Hepatocyte (in vitro differentiated cells): ENCODE measurements at regions not wholly inside any gene's neighbourhood (a gene's known extent, or its start where the extent isn't known, plus 50 kb on each side); places are given as distances from the start of the nearest gene placed in this dataset.

Source experiments
- DNase-seq: peaks from one replicate; pipeline ENCODE4 v3.0.0-alpha.2; 2016; ENCODE audit warnings: low spot score
- H2AFZ ChIP-seq: fragments of 200-600 bp; sonication (generic); 2 replicates; pipeline ENCODE4 v1.6.0; 2016; ENCODE audit warnings: antibody characterized with exemption, mild to moderate bottlenecking
- H3K27ac ChIP-seq: fragments of 200-600 bp; sonication (generic); 2 replicates; pipeline ENCODE4 v1.5.1; 2016; ENCODE audit warnings: mild to moderate bottlenecking
- H3K27me3 ChIP-seq: fragments of 200-600 bp; sonication (generic); 2 replicates; pipeline ENCODE4 v1.6.1; 2016
- H3K36me3 ChIP-seq: fragments of 200-600 bp; sonication (generic); replicated peaks from 2 replicates; pipeline ENCODE4 v1.5.1; 2016; ENCODE audit warnings: low read depth; ENCODE audit not compliant: insufficient read depth
- H3K4me1 ChIP-seq: fragments of 200-600 bp; sonication (generic); 2 replicates; pipeline ENCODE4 v1.5.1; 2016; ENCODE audit warnings: mild to moderate bottlenecking, moderate library complexity; ENCODE audit not compliant: insufficient read depth
- H3K4me2 ChIP-seq: fragments of 200-600 bp; sonication (generic); 2 replicates; pipeline ENCODE4 v1.6.0; 2016
- H3K4me3 ChIP-seq: fragments of 200-600 bp; sonication (generic); 2 replicates; pipeline ENCODE4 v1.5.1; 2016; ENCODE audit warnings: mild to moderate bottlenecking
- H3K79me2 ChIP-seq: fragments of 200-600 bp; sonication (generic); 2 replicates; pipeline ENCODE4 v1.6.0; 2017; ENCODE audit warnings: mild to moderate bottlenecking
- H3K9me2 ChIP-seq: fragments of 200-600 bp; sonication (generic); replicated peaks from 2 replicates; pipeline ENCODE4 v1.6.0; 2017; ENCODE audit warnings: mild to moderate bottlenecking; ENCODE audit not compliant: insufficient read depth
- H3K9me3 ChIP-seq: fragments of 200-600 bp; sonication (generic); 2 replicates; pipeline ENCODE4 v1.5.1; 2016; ENCODE audit warnings: low read depth, mild to moderate bottlenecking
- H4K20me1 ChIP-seq: fragments of 200-600 bp; sonication (generic); 2 replicates; pipeline ENCODE4 v1.6.0; 2016; ENCODE audit warnings: mild to moderate bottlenecking; ENCODE audit not compliant: insufficient read depth, poor library complexity, severe bottlenecking
- EZH2 ChIP-seq: fragments of 200-600 bp; sonication (generic); IDR thresholded peaks from 2 replicates; pipeline ENCODE4 v1.6.1; 2016; ENCODE audit warnings: antibody characterized with exemption, mild to moderate bottlenecking, borderline replicate concordance
- EZH2phosphoT487 ChIP-seq: fragments of 200-600 bp; sonication (generic); IDR thresholded peaks from one replicate; pipeline ENCODE4 v1.6.1; 2018; ENCODE audit warnings: antibody characterized with exemption, mild to moderate bottlenecking, low read depth, moderate library complexity; ENCODE audit not compliant: unreplicated experiment, severe bottlenecking
- WGBS: methylation state at CpG from one replicate; pipeline ENCODE4 v1.1.6; 2016; ENCODE audit warnings: low lambda C conversion rate; ENCODE audit errors: missing lambda C conversion rate; 5-methylcytosine and 5-hydroxymethylcytosine counted together
- TF ChIP-seq, protein P1 (sequence below): fragments of 200-600 bp; sonication (generic); IDR thresholded peaks from 2 replicates; pipeline ENCODE4 v1.5.1; 2016; ENCODE audit warnings: antibody characterized with exemption, mild to moderate bottlenecking; ENCODE audit not compliant: poor library complexity

DNA sequence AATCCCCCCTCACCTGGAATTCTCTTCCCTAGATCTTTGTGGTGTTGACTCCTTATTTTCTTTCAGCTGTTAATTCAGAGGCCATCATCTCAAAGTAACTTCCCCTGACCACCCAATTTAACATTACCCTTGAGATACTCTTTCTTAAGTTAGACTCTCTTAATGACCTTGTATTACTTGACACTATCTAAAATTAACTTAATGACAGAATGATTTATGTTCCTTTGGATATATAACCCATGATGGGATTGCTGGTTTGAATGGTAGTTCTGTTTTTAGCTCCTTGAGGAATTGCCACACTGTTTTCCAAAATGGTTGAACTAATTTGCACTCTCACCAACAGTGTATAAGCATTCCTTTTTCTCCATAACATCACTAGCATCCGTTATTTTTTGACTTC is 298.0 kb downstream of the NNT start:
- no peak overlapping the region for H3K4me3 ChIP-seq
- no peaks in the 10 kb centered on the region for H3K27me3 ChIP-seq
- H4K20me1 ChIP-seq: no peaks in the 10 kb centered on the region
- TF ChIP-seq, protein P1, sequence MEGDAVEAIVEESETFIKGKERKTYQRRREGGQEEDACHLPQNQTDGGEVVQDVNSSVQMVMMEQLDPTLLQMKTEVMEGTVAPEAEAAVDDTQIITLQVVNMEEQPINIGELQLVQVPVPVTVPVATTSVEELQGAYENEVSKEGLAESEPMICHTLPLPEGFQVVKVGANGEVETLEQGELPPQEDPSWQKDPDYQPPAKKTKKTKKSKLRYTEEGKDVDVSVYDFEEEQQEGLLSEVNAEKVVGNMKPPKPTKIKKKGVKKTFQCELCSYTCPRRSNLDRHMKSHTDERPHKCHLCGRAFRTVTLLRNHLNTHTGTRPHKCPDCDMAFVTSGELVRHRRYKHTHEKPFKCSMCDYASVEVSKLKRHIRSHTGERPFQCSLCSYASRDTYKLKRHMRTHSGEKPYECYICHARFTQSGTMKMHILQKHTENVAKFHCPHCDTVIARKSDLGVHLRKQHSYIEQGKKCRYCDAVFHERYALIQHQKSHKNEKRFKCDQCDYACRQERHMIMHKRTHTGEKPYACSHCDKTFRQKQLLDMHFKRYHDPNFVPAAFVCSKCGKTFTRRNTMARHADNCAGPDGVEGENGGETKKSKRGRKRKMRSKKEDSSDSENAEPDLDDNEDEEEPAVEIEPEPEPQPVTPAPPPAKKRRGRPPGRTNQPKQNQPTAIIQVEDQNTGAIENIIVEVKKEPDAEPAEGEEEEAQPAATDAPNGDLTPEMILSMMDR: no peak
- TF ChIP-seq EZH2 (no peak), EZH2phosphoT487 (no peak)
- H3K4me2 ChIP-seq: no peak overlapping the region
- no peaks in the 10 kb centered on the region for H3K4me1 ChIP-seq
- no peak overlapping the region for H2AFZ ChIP-seq
- 94% methylated on average over 1 of the region's 1 CpG for WGBS
- no peaks in the 10 kb centered on the region for H3K79me2 ChIP-seq
- DNase-seq: no peak
- no peak overlapping the region for H3K27ac ChIP-seq
- no peaks in the 10 kb centered on the region for H3K36me3 ChIP-seq
- no peaks in the 10 kb centered on the region for H3K9me2 ChIP-seq
- no peaks in the 10 kb centered on the region for H3K9me3 ChIP-seq

DNA sequence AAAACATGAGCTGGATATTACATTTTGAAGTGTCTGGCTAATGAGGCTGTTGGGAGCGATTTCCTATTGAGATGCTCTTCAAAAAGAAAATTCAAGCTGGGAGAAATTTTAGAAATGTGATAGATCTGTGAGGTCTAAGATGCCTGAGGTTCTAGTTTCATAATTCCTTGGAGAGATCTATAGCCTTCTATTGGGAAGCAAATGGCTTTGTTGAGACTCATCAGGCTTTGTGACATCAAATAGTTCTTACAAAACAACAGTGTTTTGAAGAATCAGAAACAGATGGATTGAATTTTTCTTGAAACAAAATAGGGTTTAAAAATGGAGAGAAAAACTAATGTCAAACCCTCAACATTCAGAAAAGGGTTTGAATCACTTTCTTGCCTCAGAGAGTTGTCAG is 292.9 kb downstream of the NNT start:
- H3K79me2 ChIP-seq: no peaks in the 10 kb centered on the region
- no peaks in the 10 kb centered on the region for H3K9me2 ChIP-seq
- H3K4me1 ChIP-seq: peaks cover 10% of the 10 kb centered on the region
- H3K9me3 ChIP-seq: no peaks in the 10 kb centered on the region
- no peaks in the 10 kb centered on the region for H3K36me3 ChIP-seq
- no peaks in the 10 kb centered on the region for H4K20me1 ChIP-seq
- no peak overlapping the region for H3K4me2 ChIP-seq
- no peaks in the 10 kb centered on the region for H3K27me3 ChIP-seq
- TF ChIP-seq EZH2: no peak
- TF ChIP-seq, protein P1: no peak
- 93% methylated on average over 1 of the region's 1 CpG for WGBS
- no peak overlapping the region for H3K4me3 ChIP-seq
- H3K27ac ChIP-seq: no peak overlapping the region
- no peak for DNase-seq
- no peak overlapping the region for H2AFZ ChIP-seq

DNA sequence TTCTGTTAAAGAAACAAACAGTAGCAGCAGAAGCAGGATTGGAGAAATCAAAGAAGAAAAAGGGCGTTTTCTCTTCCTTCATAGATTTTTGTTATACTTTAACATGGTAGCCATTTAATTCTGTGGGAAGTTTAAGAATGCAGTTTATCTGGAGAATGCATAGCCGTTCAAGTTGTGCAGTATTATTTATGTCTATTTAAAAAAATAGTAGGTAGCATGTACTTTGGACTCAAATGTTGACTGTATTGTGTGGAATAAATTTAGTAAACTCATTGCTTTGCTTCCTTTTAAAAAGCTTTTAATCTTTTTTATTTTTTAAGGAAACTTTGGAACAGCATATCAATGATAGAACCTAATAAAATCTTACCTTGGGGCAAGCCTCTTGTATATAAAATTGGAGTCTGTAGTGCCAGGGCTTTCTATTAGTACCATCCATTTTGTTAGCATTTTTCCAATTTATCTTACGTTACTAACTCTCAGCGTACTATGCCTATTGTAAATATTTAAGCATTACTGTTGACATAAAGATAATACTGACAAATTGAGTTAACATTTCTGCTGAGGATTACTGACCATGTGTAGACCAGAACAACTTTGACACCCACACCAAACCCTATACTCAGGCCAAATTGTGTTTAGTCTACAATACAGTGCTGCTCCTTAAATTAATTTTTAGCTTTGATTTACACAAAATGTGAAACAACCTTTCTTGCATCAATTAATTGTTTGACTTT is 291.1 kb downstream of the NNT start:
- H3K9me3 ChIP-seq: no peaks in the 10 kb centered on the region
- TF ChIP-seq EZH2phosphoT487: no peak
- no peak for TF ChIP-seq EZH2
- TF ChIP-seq, protein P1: no peak
- DNase-seq: no peak
- H3K27ac ChIP-seq: no peak overlapping the region
- 26% methylated on average over 4 of the region's 4 CpGs for WGBS
- no peaks in the 10 kb centered on the region for H3K79me2 ChIP-seq
- no peak overlapping the region for H3K4me3 ChIP-seq
- no peaks in the 10 kb centered on the region for H3K36me3 ChIP-seq
- no peak overlapping the region for H2AFZ ChIP-seq
- no peaks in the 10 kb centered on the region for H4K20me1 ChIP-seq
- no peaks in the 10 kb centered on the region for H3K9me2 ChIP-seq
- no peaks in the 10 kb centered on the region for H3K27me3 ChIP-seq
- peaks cover 10% of the 10 kb centered on the region for H3K4me1 ChIP-seq
- peak overlapping the region; percentile 32 for H3K4me2 ChIP-seq
